HEK293 (cell line): ENCODE measurements at regions not wholly inside any gene's neighbourhood (a gene's known extent, or its start where the extent isn't known, plus 50 kb on each side); places are given as distances from the start of the nearest gene placed in this dataset.

Experiments used
- KLF16 ChIP-seq: fragments of 450-650 bp; formaldehyde crosslinking; IDR thresholded peaks from 2 replicates; pipeline ENCODE4 v1.5.1; 2017; ENCODE audit warnings: missing biosample characterization, missing genetic modification characterization
- ZNF114 ChIP-seq: fragments of 450-650 bp; formaldehyde crosslinking; IDR thresholded peaks from 2 replicates; pipeline ENCODE4 v1.5.0; 2017; ENCODE audit warnings: missing biosample characterization, missing genetic modification characterization
- ZNF366 ChIP-seq: fragments of 450-650 bp; formaldehyde crosslinking; conservative IDR thresholded peaks from 2 replicates; pipeline ENCODE4 v1.5.1; 2016; ENCODE audit warnings: missing biosample characterization, missing genetic modification characterization
- ZNF76 ChIP-seq: fragments of 450-650 bp; formaldehyde crosslinking; IDR thresholded peaks from 2 replicates; pipeline ENCODE4; 2016; ENCODE audit warnings: low read depth, missing biosample characterization, missing genetic modification characterization, borderline replicate concordance

DNA sequence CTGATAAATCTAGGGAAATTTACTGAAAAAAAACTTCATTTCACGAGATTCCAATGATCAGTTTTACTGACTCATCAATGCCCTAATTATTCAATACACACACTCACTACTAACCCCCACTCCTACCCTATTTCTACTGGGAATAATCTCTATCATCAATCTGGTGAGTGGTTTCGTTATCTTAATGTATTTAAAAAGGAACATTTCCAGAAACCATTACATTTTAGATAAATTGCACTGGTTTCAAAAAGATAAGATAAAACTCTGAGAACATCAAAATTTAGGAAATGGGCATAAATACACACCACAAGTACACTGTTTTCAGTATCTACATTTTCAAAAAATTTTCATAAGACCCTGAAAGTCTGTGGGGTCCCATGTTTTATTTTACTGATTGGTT is 471.4 kb upstream of the PKDCC start:
- no peak for TF ChIP-seq ZNF76
- no peak for TF ChIP-seq ZNF366
- no peak for TF ChIP-seq KLF16 (tag by site-specific recombination)
- no peak for TF ChIP-seq ZNF114 (tag by site-specific recombination)
